K562 (cell line): ENCODE measurements at regions not wholly inside any gene's neighbourhood (a gene's known extent, or its start where the extent isn't known, plus 50 kb on each side); places are given as distances from the start of the nearest gene placed in this dataset.

Source experiments
- ATF2 ChIP-seq: sonication (generic); formaldehyde crosslinking; IDR thresholded peaks from 2 replicates; pipeline ENCODE4 v1.8.1; 2022; ENCODE audit warnings: missing genetic modification reagents
- CTCF ChIP-seq, 3 experiments: IDR thresholded peaks in 2 of 3; conservative IDR thresholded peaks in 1 of 3; 2 replicates each; pipeline ENCODE4 v1.5.1; 2011 to 2012; ENCODE audit warnings: low read length in 3 of 3, mild to moderate bottlenecking in 3 of 3, control low read depth in 2 of 3, improper control_type of control experiment in 1 of 3, inconsistent platforms in 1 of 3, low read depth in 1 of 3, mixed read lengths in 1 of 3, moderate library complexity in 1 of 3; ENCODE audit not compliant: insufficient read depth in 2 of 3
- DIDO1 ChIP-seq: fragments of 450-650 bp; IDR thresholded peaks from 2 replicates; pipeline ENCODE4 v1.6.1; 2016; ENCODE audit warnings: low read depth, missing biosample characterization, missing genetic modification characterization
- MAX ChIP-seq: sonication (generic); formaldehyde crosslinking; IDR thresholded peaks from 2 replicates; pipeline ENCODE4 v1.9.0; 2022; ENCODE audit warnings: mild to moderate bottlenecking, missing genetic modification reagents
- POLR2A ChIP-seq: fragments of 450-650 bp; conservative IDR thresholded peaks from 2 replicates; pipeline ENCODE4 v1.6.1; 2016
- REST ChIP-seq, 2 experiments: fragments of 450-650 bp; formaldehyde crosslinking in 1 of 2; IDR thresholded peaks; 2 replicates each; pipeline versions ENCODE4 v1.4.0 to v1.6.1; 2014 to 2020; ENCODE audit warnings: mild to moderate bottlenecking in 2 of 2, borderline replicate concordance in 1 of 2, low read depth in 1 of 2
- SREBF1 ChIP-seq: fragments of 150-350 bp; IDR thresholded peaks from 2 replicates; pipeline ENCODE4 v1.6.1; 2014; ENCODE audit warnings: antibody characterized with exemption, low read depth, low read length, borderline replicate concordance
- ZBTB17 ChIP-seq: fragments of 450-650 bp; formaldehyde crosslinking; IDR thresholded peaks from 2 replicates; pipeline ENCODE4 v1.4.0; 2020; ENCODE audit warnings: mild to moderate bottlenecking
- ZNF764 ChIP-seq: fragments of 250-450 bp; sonication (Bioruptor Pico); IDR thresholded peaks from 2 replicates; pipeline ENCODE4 v1.4.0; 2020; ENCODE audit warnings: low read depth, mild to moderate bottlenecking, moderate library complexity

GRCh38 chr4:182062458-182062857, 180.7 kb upstream of the TENM3 start:
- TF ChIP-seq CTCF (IDR thresholded peaks at IDR 0.05 in 2 of 3, conservative IDR thresholded peaks at IDR 0.05 in 1 of 3; ENCODE audit: insufficient read depth in 2 of 3, low read depth in 1 of 3, low read length in 3 of 3) (no peak), MAX (CRISPR knock-in tag) (no peak), ZBTB17 (CRISPR knock-in tag) (no peak), POLR2A (no peak), REST (IDR thresholded peaks at IDR 0.05; ENCODE audit: borderline replicate concordance) (no peak), REST (CRISPR knock-in tag; IDR thresholded peaks at IDR 0.05; ENCODE audit: low read depth) (no peak), ZNF764 (no peak), DIDO1 (tag) (no peak), SREBF1 (no peak), ATF2 (no peak)
